ENCODE measurements at regions not wholly inside any gene's neighbourhood (a gene's known extent, or its start where the extent isn't known, plus 50 kb on each side); places are given as distances from the start of the nearest gene placed in this dataset.

DNA sequence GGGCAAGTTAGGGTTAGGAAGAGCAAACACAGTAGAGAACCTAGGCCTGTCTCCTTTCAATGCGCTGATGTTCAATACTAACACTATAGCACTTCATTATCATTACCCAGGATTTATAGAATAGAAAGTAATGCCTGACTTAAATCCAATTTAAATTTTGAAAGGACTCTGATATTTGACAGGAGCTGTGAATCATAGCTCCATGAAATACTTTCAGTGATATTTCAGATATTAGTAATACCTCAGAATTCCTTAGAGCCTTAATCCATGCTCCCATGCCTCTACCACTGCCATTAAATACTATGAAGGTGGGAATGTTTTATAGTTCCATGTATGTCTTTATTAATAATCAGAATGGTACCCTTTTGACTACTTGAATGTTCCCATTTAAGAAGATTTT, 530.2 kb downstream of the BCKDHB start:
- peak in 1 of 2 donors; percentile 25 for DNase-seq (ENCODE audit: low read depth in 2 of 2)
- TF ChIP-seq, protein P1, sequence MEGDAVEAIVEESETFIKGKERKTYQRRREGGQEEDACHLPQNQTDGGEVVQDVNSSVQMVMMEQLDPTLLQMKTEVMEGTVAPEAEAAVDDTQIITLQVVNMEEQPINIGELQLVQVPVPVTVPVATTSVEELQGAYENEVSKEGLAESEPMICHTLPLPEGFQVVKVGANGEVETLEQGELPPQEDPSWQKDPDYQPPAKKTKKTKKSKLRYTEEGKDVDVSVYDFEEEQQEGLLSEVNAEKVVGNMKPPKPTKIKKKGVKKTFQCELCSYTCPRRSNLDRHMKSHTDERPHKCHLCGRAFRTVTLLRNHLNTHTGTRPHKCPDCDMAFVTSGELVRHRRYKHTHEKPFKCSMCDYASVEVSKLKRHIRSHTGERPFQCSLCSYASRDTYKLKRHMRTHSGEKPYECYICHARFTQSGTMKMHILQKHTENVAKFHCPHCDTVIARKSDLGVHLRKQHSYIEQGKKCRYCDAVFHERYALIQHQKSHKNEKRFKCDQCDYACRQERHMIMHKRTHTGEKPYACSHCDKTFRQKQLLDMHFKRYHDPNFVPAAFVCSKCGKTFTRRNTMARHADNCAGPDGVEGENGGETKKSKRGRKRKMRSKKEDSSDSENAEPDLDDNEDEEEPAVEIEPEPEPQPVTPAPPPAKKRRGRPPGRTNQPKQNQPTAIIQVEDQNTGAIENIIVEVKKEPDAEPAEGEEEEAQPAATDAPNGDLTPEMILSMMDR (IDR thresholded peaks at IDR 0.05; ENCODE audit: low read depth, low read length): no peak
- no peak overlapping the region for H3K4me3 ChIP-seq (replicated peaks in 1 of 2; ENCODE audit: low read depth in 2 of 2, low read length in 2 of 2)

DNA sequence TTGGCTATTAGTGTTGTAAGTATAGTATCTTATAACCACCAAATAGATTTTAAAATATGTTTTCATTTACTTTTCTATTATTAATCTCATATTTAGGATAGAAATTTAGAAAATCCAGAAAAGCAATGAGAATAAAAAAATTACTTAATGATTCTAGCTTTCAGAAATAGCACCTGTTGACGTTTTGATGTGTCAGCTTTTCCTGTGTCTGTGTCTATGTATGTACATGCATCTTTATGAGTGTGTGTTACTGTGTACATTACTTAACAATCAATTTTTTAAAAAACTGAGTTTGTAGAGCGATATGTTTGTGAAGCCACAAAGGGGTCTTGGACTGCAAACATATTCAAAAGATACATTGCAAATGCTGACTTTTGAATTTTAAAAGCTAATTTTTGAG, 526.9 kb downstream of the BCKDHB start:
- H3K4me3 ChIP-seq (replicated peaks in 1 of 2; ENCODE audit: low read depth in 2 of 2, low read length in 2 of 2): no peak overlapping the region
- TF ChIP-seq, protein P1 (IDR thresholded peaks at IDR 0.05; ENCODE audit: low read depth, low read length): no peak
- no peak for DNase-seq (ENCODE audit: low read depth in 2 of 2)

DNA sequence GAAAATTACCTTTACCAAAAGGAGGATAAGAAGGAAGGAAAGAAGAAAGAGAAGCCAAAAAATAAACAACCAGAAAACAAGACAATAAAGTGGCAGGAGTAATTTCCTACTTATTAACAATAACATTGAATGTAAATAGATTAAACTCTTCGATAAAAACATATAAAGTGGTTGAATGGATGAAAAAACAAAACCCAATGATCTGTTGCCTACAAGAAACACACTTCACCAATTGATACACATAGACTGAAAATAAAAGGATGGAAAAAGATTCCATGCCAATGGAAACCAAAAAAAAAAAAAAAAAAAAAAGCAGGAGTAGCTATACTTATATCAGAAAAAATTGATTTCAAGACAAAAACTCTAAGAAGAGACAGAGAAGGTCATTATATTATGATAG, 518.9 kb downstream of the BCKDHB start:
- TF ChIP-seq, protein P1 (IDR thresholded peaks at IDR 0.05; ENCODE audit: low read depth, low read length): no peak
- no peak for DNase-seq (ENCODE audit: low read depth in 2 of 2)
- H3K4me3 ChIP-seq (replicated peaks in 1 of 2; ENCODE audit: low read depth in 2 of 2, low read length in 2 of 2): no peak overlapping the region

DNA sequence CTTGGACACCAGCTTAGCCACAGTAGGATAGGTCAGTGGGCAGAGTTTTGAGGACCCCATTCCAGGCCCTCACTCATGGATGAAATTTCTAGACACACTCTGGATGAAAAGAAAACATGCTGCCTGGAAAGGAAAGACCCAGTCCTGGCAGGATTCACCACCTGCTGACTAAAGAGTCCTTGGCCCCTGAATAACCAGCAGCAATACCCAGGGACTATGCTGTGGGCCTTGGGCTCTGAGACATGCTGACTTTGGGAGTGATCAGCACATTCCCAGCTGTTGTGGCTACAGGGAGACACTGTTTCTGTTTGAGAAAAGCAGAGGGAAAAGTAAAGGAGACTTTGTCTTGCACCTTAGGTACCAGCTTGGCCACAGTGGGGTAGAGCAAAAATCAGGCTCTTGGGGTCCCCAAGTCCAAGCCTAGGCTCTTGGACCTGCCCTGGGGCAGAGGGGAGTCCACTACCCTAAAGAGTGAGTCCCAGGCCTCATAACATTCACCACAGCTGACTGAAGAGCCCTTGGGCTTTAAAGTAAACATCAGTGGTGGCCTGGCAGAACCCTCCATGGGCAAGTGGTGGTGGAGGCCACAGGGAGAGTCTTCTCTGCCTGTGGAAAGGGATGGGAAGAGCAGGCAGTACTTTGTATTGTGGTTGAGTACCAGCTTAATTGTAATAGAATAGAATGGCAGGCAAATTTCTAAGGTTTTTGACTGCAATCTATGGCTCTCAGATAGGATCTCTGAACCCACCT, 516.8 kb downstream of the BCKDHB start:
- TF ChIP-seq, protein P1 (IDR thresholded peaks at IDR 0.05; ENCODE audit: low read depth, low read length): no peak
- no peak overlapping the region for H3K4me3 ChIP-seq (replicated peaks in 1 of 2; ENCODE audit: low read depth in 2 of 2, low read length in 2 of 2)
- DNase-seq (ENCODE audit: low read depth in 2 of 2): no peak

DNA sequence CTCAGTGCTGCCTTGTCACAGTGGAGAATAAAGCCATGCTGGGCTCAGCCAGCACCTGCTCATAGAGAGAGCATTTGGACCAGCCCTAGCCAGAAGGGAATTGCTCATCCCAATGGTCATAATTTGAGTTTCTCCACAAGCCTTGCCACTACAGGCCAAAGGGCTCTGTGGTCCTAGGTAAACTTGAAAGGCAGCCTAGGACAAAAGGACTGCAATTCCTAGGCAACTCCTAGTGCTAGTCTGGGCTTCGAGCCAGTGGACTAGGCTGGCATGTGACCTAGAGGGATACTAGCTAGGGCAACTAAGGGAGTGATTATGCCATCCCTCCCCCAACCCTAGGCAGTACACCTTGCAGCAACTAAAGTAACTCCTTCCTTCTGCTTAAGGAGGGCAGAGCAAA, 516.2 kb downstream of the BCKDHB start:
- TF ChIP-seq, protein P1 (IDR thresholded peaks at IDR 0.05; ENCODE audit: low read depth, low read length): no peak
- DNase-seq (ENCODE audit: low read depth in 2 of 2): no peak
- H3K4me3 ChIP-seq (replicated peaks in 1 of 2; ENCODE audit: low read depth in 2 of 2, low read length in 2 of 2): no peak overlapping the region

DNA sequence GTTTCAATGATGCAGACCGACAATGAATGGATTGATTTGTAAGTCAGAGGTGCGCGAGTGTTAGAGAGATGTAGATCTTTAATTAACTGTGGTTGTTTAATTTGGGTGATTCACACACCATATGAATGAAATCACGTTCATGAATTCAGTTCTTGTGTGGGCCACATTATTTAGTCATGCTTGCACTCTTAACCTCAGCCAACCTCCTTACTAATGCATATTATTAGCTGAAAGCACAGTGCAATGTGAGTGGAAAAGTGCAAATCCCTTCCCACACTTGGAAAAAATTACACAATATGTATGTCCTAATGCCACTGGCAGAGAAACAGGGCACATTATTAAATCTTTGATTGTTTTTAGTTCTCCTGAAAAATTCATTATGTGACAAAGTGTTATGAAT, 512.5 kb downstream of the BCKDHB start:
- no peak overlapping the region for H3K4me3 ChIP-seq (replicated peaks in 1 of 2; ENCODE audit: low read depth in 2 of 2, low read length in 2 of 2)
- TF ChIP-seq, protein P1 (IDR thresholded peaks at IDR 0.05; ENCODE audit: low read depth, low read length): no peak

DNA sequence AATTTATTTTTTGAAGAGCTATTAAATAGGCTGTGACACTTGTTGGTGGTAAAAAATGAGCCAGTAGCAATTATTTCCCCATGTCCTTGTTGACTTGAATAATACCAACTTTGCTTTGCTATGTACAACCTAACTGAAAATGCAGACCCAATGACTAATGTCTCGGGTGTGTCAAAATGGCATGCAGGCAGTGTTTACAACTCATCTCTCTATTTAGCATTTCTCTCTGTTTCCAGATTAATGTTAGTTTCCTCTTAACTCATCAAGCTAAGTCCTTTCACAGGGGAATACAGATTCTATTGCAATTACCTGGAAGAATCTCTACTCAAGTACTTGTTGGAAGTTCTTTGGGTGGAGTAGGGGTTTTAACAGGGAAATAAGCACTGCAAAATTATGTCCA, 504.4 kb downstream of the BCKDHB start:
- TF ChIP-seq, protein P1 (IDR thresholded peaks at IDR 0.05; ENCODE audit: low read depth, low read length): no peak
- peak; percentile 32 to 81 for DNase-seq (ENCODE audit: low read depth in 2 of 2)
- no peak overlapping the region for H3K4me3 ChIP-seq (replicated peaks in 1 of 2; ENCODE audit: low read depth in 2 of 2, low read length in 2 of 2)

More for the DNA sequence above, 512.5 kb downstream of the BCKDHB start:
- DNase-seq (ENCODE audit: low read depth in 2 of 2): peak; percentile 29 to 42

Data from cardiac fibroblast (primary cell).